ENCODE measurements at regions not wholly inside any gene's neighbourhood (a gene's known extent, or its start where the extent isn't known, plus 50 kb on each side); places are given as distances from the start of the nearest gene placed in this dataset.
"Not testable (repeated sequence)": the region's sequence is repeated elsewhere in the genome, so short reads cannot be mapped to it uniquely, and the experiment has no call there.

DNA sequence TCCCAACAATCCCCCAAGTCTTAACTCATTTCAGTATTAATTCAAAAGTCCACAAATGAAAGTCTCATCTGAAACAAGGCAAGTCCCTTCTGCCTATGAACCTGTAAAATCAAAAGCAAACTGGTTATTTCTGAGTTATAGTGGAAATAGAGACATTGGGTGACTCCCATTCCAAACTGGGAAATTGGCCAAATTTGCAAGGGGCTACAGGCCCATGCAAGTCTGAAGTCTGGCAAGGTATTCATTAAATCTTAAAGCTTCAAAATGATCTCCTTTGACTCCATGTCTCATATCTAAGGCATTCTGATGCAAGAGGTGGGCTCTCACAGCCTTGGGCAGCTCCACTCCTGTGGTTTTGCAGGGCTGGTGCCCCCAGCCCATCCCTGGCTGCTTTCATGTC lies 167.9 kb downstream of the HTR1A start:
- H3K27me3 Mint-ChIP-seq (ENCODE audit: low read depth): peaks cover 2% of the 10 kb centered on the region
- H3K4me3 Mint-ChIP-seq: no peak overlapping the region

DNA sequence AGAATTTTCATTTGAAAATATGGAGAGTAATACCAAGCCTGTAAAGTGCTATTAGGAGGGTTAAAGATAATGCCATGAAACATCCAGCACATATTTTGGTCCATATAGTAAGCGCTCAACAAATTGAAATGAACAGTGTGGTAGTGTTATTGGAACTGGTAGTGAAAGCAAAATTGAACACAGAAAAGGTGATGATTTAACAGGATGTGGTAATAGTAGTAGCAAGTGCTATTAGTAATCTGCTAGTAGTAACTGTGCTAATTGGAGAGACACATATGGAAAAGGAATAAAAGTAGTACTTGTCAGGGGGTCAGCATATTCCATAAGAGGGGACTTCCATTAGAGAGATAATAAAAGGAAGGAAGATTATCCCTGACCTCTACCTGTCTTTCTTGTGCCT lies 187.3 kb downstream of the HTR1A start:
- H3K9me3 Mint-ChIP-seq: peaks cover 4% of the 10 kb centered on the region
- H3K27me3 Mint-ChIP-seq (ENCODE audit: low read depth): no peaks in the 10 kb centered on the region
- H3K27ac Mint-ChIP-seq: no peak overlapping the region
- peaks cover 2% of the 10 kb centered on the region for H3K4me1 Mint-ChIP-seq
- H3K36me3 Mint-ChIP-seq: no peaks in the 10 kb centered on the region
- no peak overlapping the region for H3K4me3 Mint-ChIP-seq
- DNase-seq (ENCODE audit: low spot score in 2 of 2, unreplicated experiment in 2 of 2): no peak
- TF ChIP-seq, protein P1, sequence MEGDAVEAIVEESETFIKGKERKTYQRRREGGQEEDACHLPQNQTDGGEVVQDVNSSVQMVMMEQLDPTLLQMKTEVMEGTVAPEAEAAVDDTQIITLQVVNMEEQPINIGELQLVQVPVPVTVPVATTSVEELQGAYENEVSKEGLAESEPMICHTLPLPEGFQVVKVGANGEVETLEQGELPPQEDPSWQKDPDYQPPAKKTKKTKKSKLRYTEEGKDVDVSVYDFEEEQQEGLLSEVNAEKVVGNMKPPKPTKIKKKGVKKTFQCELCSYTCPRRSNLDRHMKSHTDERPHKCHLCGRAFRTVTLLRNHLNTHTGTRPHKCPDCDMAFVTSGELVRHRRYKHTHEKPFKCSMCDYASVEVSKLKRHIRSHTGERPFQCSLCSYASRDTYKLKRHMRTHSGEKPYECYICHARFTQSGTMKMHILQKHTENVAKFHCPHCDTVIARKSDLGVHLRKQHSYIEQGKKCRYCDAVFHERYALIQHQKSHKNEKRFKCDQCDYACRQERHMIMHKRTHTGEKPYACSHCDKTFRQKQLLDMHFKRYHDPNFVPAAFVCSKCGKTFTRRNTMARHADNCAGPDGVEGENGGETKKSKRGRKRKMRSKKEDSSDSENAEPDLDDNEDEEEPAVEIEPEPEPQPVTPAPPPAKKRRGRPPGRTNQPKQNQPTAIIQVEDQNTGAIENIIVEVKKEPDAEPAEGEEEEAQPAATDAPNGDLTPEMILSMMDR (IDR thresholded peaks at IDR 0.05; ENCODE audit: unreplicated experiment): no peak

More for the DNA sequence above, 167.9 kb downstream of the HTR1A start:
- TF ChIP-seq, protein P1 (IDR thresholded peaks at IDR 0.05; ENCODE audit: unreplicated experiment): no peak
- Mint-ChIP-seq H3K27ac (no peak overlapping the region), H3K4me1 (no peaks in the 10 kb centered on the region), H3K36me3 (peaks cover 2% of the 10 kb centered on the region), H3K9me3 (peaks cover 35% of the 10 kb centered on the region)
- DNase-seq (ENCODE audit: low spot score in 2 of 2, unreplicated experiment in 2 of 2): no peak

DNA sequence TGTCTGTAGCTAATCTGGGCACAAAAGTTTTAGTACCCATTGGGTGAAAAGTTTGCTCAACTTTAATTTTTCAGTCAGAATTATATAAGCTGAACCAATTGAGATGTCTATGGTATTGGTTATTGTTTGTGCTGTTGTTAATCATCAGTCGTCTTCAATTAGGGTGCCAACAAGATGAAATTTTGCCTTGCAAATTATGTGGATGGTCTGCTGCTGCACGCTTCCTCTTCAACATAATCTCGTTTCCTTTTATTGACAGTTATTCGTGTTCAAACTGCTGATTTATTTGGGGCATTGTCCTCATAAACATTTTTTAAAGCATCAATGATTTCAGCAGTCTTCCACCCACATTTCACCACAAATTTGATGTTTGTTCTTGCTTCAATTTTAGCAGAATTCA lies 194.0 kb downstream of the HTR1A start:
- no peaks in the 10 kb centered on the region for H3K36me3 Mint-ChIP-seq
- no peak for DNase-seq (ENCODE audit: low spot score in 2 of 2, unreplicated experiment in 2 of 2)
- no peaks in the 10 kb centered on the region for H3K27me3 Mint-ChIP-seq (ENCODE audit: low read depth)
- H3K9me3 Mint-ChIP-seq: peaks cover 4% of the 10 kb centered on the region
- no peak overlapping the region for H3K27ac Mint-ChIP-seq
- TF ChIP-seq, protein P1 (IDR thresholded peaks at IDR 0.05; ENCODE audit: unreplicated experiment): no peak
- H3K4me1 Mint-ChIP-seq: no peaks in the 10 kb centered on the region
- H3K4me3 Mint-ChIP-seq: no peak overlapping the region

DNA sequence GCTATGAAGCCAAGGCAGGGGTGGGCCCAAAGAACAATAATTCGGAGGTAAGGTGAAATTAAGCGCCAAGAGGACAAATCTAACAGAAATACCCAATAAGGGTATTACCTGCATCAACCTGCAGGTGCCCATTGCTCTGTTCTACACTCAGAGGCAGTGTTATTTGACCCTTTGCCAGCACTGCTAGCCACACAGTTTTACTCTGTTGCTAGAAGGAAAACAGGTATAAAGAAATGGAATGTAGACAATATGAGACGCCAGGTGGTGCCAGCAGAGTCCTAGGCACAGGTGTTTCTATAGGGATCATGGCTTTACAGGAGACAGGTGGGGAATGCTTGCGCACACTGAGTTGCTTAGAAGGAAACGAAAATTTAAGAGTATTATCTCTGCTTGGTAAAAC lies 201.3 kb downstream of the HTR1A start:
- no peaks in the 10 kb centered on the region for H3K27me3 Mint-ChIP-seq (ENCODE audit: low read depth)
- H3K9me3 Mint-ChIP-seq: no peaks in the 10 kb centered on the region
- no peak overlapping the region for H3K27ac Mint-ChIP-seq
- no peak overlapping the region for H3K4me3 Mint-ChIP-seq
- no peak for DNase-seq (ENCODE audit: low spot score in 2 of 2, unreplicated experiment in 2 of 2)
- no peaks in the 10 kb centered on the region for H3K36me3 Mint-ChIP-seq
- H3K4me1 Mint-ChIP-seq: no peaks in the 10 kb centered on the region
- TF ChIP-seq, protein P1 (IDR thresholded peaks at IDR 0.05; ENCODE audit: unreplicated experiment): no peak

DNA sequence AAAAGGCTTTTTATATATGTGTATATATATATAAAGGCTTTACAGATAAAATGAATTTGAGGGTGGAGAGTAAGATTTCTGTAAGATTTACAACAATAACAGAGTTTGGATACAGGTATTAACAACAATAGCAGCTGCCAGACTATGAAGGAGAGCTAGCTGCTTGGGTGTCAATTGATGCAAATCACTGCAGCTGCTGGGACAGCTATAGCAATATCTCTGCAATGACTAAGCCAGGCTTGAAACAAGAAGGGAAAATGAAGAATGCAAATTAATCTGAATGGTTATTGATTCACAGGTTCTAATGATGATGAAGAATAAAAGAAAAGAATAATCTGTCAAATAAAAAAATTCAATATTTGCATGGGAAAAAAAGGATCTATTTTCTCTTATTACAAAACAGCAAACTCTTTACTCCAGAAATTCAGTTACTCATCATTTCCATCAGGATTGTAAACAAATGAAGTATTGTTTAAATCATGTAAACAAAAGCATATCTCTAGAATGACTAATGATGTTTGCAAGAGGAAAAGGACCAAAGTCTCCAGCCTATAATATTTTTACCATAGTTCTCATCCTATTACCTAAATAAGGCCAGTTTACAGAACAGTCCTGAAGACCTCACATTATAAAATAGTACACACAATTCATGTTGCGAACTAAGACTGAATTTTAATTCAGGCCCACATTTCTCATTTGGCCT lies 219.0 kb downstream of the HTR1A start:
- Mint-ChIP-seq H3K4me1 (no peaks in the 10 kb centered on the region), H3K27ac (no peak overlapping the region), H3K27me3 (ENCODE audit: low read depth) (no peaks in the 10 kb centered on the region), H3K9me3 (peaks cover 21% of the 10 kb centered on the region), H3K4me3 (no peak overlapping the region), H3K36me3 (no peaks in the 10 kb centered on the region)
- TF ChIP-seq, protein P1 (IDR thresholded peaks at IDR 0.05; ENCODE audit: unreplicated experiment): no peak
- DNase-seq (ENCODE audit: low spot score in 2 of 2, unreplicated experiment in 2 of 2): no peak

DNA sequence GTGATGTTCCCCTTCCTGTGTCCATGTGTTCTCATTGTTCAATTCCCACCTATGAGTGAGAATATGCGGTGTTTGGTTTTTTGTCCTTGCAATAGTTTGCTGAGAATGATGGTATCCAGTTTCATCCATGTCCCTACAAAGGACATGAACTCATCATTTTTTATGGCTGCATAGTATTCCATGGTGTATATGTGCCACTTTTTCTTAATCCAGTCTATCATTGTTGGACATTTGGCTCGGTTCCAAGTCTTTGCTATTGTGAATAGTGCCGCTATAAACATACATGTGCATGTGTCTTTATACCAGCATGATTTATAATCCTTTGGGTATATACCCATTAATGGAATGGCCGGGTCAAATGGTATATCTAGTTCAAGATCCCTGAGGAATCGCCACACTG lies 229.4 kb downstream of the HTR1A start:
- H3K4me3 Mint-ChIP-seq; H3K27me3 Mint-ChIP-seq (ENCODE audit: low read depth); DNase-seq (ENCODE audit: low spot score in 2 of 2, unreplicated experiment in 2 of 2); H3K36me3 Mint-ChIP-seq; H3K4me1 Mint-ChIP-seq; H3K27ac Mint-ChIP-seq; H3K9me3 Mint-ChIP-seq: not testable (repeated sequence)
